RWPE1 (cell line): ENCODE measurements at regions not wholly inside any gene's neighbourhood (a gene's known extent, or its start where the extent isn't known, plus 50 kb on each side); places are given as distances from the start of the nearest gene placed in this dataset.

Experiments
- CTCF ChIA-PET: fragments of 350-600 bp; sonication (Branson Sonifier 250); formaldehyde crosslinking; extraction: SDS; loops from one replicate; lab custom pipeline; 2021; lab: Yijun Ruan, JAX
- POLR2A ChIA-PET: fragments of 400-600 bp; formaldehyde crosslinking; extraction: SDS; loops from one replicate; lab custom pipeline; 2020; ENCODE audit warnings: antibody characterized with exemption; ENCODE audit not compliant: low non-redundant PET; lab: Yijun Ruan, JAX
- DNase-seq: peaks from one replicate; pipeline ENCODE4 v3.0.0; 2012; ENCODE audit warnings: low spot score
- H3K27ac ChIP-seq: fragments of 450-650 bp; 2 replicates; pipeline ENCODE4 v1.5.1; 2017
- CTCF ChIP-seq: fragments of 450-650 bp; conservative IDR thresholded peaks from 2 replicates; pipeline ENCODE4 v1.5.1; 2017; ENCODE audit warnings: low read depth, mild to moderate bottlenecking

DNA sequence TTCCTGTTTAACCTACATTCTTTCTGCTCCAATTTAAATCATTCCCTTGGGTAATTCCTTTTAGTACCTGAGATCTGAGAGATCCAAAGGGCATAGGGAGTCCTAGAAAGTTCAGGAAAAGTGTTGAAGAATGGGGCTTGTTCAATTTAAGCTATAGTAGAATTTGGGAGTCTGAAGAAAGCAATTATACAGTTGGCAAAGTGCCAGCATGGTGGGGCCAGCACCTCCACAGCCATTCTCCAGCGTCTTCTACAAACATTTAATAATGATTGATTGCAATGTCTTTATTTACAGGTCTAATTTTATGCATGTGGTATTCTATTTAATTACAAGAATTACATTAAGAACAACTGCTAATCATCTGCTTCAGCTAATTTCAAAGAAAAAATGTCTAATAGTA, 957.7 kb upstream of the GYPC start:
- no peak for TF ChIP-seq CTCF
- ChIA-PET POLR2A (no interaction called here), CTCF (no interaction called here)
- no peak for DNase-seq
- H3K27ac ChIP-seq = no peak overlapping the region

GRCh38 chr2:125701070-125701469, 954.9 kb upstream of the GYPC start:
- TF ChIP-seq CTCF = no peak
- DNase-seq = no peak
- POLR2A ChIA-PET = no interaction called here
- CTCF ChIA-PET = no interaction called here
- no peak overlapping the region for H3K27ac ChIP-seq

- POLR2A ChIA-PET = no interaction called here
- H3K27ac ChIP-seq = no peak overlapping the region
- no peak for DNase-seq
- TF ChIP-seq CTCF = no peak
- CTCF ChIA-PET = interaction anchor here (0.6 kb wide), 1 partner anchor 540 kb away, joined by 7 read pairs; no protein-coding TSS in a partner anchor
Measured at GRCh38 chr2:125707611-125708010, 948.3 kb upstream of the GYPC start.

- DNase-seq = no peak
- no peak for TF ChIP-seq CTCF
Measured at GRCh38 chr2:125710561-125710960, 945.4 kb upstream of the GYPC start.

GRCh38 chr2:125711075-125711474, 944.9 kb upstream of the GYPC start:
- no peak for TF ChIP-seq CTCF
- POLR2A ChIA-PET = no interaction called here
- no peak overlapping the region for H3K27ac ChIP-seq
- CTCF ChIA-PET = no interaction called here
- no peak for DNase-seq

More at GRCh38 chr2:125710561-125710960, 945.4 kb upstream of the GYPC start:
- CTCF ChIA-PET = interaction anchor here (0.6 kb wide), 1 partner anchor 121 kb away, joined by 3 read pairs; no protein-coding TSS in a partner anchor
- POLR2A ChIA-PET = no interaction called here
- no peak overlapping the region for H3K27ac ChIP-seq

- POLR2A ChIA-PET = no interaction called here
- DNase-seq = no peak
- no peak for TF ChIP-seq CTCF
- CTCF ChIA-PET = interaction anchor here (0.5 to 0.8 kb wide), 2 partner anchors 30 to 1137 kb away, joined by 3 to 4 read pairs; no protein-coding TSS in a partner anchor
- H3K27ac ChIP-seq = no peak overlapping the region
Measured at GRCh38 chr2:125713533-125713932, 942.4 kb upstream of the GYPC start.
